HG03280 (cell line): ENCODE measurements at regions not wholly inside any gene's neighbourhood (a gene's known extent, or its start where the extent isn't known, plus 50 kb on each side); places are given as distances from the start of the nearest gene placed in this dataset.

Experiments
- ATAC-seq: cut with Tn5 transposase; IDR thresholded peaks from one replicate; pipeline ENCODE4 v1.9.1; 2021; ENCODE audit warnings: mild to moderate bottlenecking, moderate library complexity; ENCODE audit not compliant: unreplicated experiment

DNA sequence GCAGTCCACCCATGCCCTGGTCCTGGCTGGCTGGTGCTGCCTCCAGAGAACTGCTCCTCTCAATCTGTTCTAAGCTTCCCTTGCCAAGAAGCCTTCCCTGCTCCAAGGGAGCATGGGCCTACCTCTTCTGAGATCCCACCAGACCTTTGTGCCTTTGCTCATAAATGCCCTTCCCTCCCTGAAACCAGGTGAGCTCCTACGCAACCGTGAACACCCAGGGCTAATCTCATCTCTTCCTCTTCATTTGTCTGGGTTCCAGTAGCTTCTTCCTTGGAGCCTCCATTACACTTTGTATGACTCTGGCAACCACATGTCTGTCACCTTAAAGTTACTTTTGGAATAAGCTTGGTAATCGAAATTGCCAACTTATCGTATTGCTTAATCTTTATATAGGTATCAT, 270.6 kb downstream of the PBX3 start:
- ATAC-seq: no peak

- no peak for ATAC-seq
Measured at GRCh38 chr9:126020836-126021235, 273.7 kb downstream of the PBX3 start.

DNA sequence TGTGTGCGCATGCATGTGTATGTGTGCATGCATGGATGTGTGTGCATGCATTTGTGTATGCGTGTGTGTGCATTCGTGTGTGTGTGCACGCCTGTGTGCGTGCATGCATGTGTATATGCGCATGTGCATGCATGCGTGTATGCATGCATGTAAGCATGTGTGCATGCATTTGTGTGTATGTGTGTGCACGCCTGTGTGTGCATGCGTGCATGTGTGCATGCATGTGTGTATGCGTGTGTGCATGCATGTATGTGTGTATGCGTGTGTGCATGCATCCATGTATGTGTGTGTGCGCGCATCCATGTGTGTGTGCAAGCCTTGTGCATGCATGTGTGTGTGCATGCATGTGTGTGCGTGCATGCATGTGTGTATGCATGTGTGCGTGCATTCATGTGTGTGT, 276.8 kb downstream of the PBX3 start:
- no peak for ATAC-seq

- no peak for ATAC-seq
Measured at GRCh38 chr9:126024581-126025230, 277.5 kb downstream of the PBX3 start.

DNA sequence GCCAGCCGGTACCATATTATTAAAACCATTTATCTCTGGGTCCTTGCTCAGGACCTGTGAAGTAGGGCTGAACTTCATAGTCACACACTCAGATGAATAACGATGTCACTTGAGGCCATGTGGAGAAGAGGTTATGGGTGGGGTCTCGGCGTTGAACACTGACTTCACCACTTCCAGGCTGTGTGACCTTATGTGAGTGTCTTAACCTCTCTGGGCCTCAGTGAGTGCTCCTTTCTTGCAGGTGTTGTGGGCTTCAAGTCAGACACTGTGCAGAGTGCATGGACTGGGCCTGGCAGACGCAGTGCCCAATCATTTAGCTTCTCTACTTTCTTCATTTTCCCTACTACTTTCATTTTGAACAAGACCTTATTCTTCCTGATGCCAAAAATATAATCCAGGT, 278.8 kb downstream of the PBX3 start:
- no peak for ATAC-seq

DNA sequence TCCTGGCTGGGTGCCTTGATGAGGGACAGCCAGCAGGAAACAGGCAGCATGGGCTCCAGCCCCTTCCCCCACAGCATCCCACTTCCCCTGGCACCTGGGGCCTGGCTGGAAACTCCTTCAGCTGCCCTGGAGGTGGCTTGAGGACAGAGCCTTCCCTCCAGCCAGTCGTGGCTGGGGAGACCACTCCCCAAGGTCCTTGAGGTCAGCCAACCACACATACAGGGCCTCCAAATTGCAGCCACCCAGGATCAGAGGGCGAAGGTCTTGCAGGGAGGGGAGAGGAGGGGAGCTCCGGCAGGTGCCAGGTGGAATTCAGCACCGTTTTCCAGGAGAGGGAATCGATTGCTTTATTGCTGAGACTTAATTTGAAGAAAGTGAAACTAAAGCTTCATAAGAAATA, 280.4 kb downstream of the PBX3 start:
- ATAC-seq: no peak

- ATAC-seq: no peak
Measured at GRCh38 chr9:126028746-126029145, 281.6 kb downstream of the PBX3 start.

DNA sequence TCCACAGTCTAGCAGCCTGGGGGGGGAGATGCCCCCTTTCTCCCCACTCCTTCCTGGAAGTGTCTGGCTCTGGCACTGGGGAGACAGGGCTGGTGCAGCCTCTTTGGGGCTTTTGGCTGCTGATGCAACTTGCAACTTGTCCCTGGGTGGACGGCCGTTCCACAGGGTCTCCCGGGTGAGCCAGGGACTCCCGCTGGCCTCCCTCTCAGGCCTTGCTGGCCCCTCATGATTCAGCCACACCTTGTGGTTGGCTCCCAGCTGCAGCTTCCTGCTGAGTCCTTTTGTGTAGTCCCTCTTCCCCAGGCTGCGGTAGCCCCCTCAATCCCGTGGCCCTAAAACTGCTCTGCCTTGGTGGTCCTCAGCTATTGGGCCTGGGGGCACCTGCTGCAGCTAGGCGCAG, 283.5 kb downstream of the PBX3 start:
- ATAC-seq: no peak

DNA sequence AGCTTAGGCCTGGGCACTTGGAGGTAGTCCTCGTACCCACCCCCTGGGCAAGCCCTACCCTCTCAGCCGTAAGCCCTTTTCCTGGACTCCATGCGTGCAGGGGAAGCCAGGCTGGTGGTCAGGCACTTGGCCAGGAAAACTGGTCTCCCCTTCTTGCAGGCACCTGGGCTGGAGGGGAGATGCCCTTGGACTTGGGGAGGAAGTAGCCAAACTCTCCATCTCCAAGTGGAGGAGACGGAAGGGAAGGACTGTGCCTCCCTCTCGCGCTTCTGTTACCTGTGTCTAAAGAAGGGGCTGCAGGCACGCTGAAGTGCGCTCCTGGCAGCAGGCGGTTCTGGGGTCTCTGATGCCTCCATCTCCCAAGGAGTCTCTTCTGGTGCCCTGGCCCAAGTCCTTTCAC, 283.9 kb downstream of the PBX3 start:
- ATAC-seq: no peak

DNA sequence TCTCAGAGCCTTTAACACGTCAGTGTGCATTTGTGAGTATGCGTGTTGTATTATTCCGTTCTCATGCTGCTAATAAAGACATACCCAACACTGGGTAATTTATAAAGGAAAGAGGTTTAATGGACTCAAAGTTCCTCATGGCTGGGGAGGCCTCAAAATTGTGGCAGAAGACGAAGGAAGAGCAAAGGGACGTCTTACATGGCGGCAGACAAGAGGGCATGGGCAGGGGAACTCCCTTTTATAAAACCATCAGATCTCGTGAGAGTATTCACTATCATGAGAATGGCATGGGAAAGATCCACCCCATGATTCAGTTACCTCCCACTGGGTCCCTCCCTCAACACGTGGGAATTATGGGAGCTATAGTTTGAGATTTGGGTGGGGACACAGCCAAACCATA, 285.0 kb downstream of the PBX3 start:
- no peak for ATAC-seq

DNA sequence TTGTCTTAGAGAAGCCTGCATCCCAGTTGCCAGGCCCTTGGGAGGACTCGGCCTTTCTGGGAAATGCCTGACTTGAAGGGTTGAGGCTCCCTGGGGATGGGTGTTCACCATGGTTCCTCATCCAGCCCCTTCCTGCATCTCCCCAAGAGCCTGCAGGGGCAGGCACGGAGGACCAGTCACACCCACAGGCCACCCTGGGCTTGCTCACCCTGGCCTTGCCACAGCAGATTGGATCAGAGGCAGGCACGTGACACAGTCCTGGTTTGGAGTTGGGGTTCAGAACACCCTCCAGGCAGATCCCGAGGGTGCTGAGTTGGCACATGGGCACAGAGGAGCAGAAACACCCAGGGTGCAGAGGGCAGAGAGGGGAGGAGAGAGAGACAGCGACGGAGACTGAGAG, 286.1 kb downstream of the PBX3 start:
- no peak for ATAC-seq

DNA sequence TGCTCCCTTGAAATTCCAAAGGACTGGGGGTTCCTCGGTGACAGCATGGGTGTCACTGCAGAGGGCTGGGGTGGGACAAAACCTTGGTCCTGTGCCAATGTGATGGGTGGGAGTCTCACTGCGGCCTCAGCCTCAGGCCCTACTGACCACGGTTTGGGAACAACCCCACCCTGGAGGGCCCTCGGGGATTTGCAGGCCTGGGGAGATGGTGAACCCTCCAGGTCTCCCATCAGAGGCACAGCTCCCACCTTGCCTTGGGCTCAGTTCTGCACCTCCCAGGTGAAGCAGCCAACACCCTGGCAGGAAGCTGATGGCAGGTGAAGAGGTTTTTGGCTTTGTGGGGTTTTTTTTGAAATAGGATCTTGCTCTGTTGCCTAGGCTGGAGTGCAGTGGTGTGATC, 286.8 kb downstream of the PBX3 start:
- no peak for ATAC-seq

DNA sequence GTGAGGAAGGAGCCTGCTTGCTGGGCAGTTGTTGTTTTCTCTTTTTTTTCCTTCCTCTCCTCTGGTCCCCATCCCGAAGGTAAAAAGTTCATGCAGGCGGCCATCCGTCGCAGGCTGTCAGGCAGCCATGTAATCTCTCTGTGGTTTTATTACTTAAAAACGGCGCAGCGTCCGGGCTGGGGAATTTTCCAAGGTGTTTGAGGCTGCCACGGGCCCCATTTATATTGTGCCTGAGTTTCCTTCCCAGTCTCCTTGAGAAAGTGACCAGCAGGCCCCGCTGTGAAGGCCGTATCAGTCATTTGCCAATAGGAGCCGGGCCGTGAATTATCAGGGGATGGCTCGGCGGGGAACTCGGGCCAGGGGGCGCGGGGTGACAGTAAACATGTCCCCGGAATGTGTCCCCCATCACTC, 289.7 kb downstream of the PBX3 start:
- ATAC-seq: no peak

DNA sequence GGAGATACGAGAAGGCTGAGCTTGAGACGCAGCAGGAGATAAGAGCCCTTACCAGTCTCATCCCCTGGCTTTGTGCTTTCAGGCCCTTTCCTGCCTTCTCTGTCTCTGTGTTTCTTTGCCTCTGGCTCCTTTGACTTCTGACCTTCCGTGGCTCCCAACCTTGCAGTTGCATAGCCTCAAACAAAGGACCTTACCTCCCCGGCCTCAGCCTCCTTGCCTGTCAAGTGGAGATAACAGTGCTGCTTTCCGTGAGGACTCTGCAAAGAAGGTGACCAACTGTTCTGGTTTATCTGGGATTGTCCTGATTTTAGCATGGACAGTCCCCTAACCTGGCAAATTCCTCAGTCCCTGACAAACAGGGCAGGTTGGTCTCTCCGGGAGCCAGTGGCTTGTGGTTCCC, 287.8 kb upstream of the MVB12B start:
- ATAC-seq: no peak

DNA sequence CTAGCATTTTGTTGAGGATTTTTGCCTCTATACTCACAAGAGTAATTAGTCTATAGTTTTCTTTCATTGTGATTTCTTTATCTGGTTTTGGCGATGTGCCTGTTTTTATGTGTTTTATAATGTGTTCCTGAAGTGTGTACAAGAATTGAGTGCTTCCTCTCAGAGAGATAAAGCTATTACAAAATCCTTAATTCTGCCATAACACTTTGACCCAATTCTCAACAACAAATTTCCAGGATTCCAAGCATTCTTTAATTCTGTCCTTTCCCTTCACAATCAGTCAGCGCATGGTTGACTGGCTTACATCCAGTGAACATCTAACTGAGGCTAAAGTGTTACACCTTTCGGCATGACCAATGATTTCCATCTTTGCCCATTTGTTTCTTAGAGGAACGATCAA, 282.9 kb upstream of the MVB12B start:
- ATAC-seq: no peak

DNA sequence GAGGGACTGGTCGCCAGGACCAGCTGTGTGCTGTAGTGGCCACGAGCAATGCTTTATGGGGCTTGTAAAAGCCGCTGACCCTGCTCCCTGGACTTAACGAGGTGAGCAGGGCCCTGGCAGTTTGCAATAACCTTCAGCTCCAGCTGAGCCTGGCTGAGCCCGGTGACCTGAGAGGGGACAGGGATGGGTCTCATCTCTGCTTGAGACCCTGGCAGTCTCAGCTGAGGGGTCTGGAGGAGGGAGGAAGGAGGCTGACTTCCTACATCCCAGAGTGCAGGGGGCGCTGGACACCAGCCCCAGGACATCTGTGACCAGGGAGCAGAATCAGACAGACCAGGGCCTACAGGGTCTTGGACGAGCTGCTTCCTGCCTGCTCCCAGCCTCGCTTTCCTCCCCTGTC, 277.5 kb upstream of the MVB12B start:
- ATAC-seq: no peak

GRCh38 chr9:126049896-126050604, 276.6 kb upstream of the MVB12B start:
- ATAC-seq: no peak

GRCh38 chr9:126050605-126050990, 276.0 kb upstream of the MVB12B start:
- ATAC-seq: no peak

GRCh38 chr9:126051446-126052130, 275.0 kb upstream of the MVB12B start:
- ATAC-seq: no peak

DNA sequence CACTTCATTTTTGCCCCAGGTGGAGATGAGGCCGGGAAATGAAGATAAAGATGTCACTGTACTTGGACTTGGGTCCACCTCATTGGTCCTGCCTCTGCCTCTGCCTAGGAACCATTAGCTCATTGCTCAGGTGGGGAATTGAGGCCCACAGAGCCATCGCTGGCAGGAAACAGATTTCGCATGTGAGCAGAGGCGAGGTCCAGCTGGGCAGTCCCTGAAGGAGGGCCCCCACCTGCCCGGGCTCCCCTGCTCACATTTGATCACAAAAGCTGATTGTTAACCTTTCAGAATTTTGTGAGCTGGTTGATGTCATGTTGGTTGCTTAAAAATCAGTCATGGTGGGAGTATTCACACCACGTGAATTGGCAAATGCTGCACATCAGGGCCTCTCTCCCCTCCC, 273.8 kb upstream of the MVB12B start:
- no peak for ATAC-seq

DNA sequence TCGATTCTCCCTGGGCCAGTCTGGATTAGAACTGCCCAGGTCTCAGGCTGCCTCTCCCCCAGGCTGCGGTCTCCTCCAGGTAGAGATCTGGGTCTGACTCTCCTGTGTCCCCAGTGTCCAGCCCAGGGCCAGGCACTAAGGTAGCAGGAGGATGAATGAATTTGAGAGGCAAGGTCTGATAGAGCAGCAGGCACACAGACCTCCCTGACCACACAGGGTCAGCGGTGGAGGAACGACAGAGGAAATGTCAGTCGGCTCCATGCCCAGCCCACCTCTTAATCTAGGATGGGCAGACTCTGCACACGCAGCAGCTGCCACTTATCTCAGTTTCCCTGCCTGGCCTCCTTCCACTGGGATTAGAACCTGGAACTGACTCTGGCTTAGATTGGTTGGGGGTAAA, 272.7 kb upstream of the MVB12B start:
- no peak for ATAC-seq

DNA sequence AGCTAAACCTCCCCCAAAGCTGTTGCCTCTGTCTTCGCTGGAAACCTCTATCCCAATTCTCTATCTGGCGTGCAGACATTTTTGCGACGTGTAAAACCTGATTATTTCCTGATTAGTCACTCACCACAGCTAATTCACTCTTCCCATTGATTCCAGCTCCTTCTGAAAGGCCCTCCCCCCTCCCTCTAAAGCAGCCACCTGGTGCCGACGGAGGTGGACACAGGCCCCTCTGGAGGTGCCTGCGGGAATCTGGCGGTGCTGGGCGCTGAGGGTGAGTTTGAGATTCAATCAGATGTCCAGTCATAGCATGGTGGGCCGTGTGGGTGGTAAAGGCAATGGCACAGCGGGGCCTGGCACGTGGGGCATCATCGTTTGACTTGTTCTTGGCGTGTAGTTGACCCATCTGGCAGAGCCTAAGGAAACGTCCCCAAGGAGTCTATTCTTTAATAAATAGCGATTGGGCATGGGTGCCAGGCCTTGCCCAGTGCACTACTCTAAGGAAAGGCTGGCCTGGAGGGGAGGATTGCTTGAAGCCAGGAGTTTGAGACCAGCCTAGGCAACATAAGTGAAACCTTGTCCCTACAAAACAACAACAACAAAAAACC, 271.1 kb upstream of the MVB12B start:
- ATAC-seq: no peak
